Medulla oblongata (tissue), 1 donor: ENCODE measurements at regions not wholly inside any gene's neighbourhood (a gene's known extent, or its start where the extent isn't known, plus 50 kb on each side); places are given as distances from the start of the nearest gene placed in this dataset.
"Not testable (repeated sequence)": the region's sequence is repeated elsewhere in the genome, so short reads cannot be mapped to it uniquely, and the experiment has no call there.

Experiments used
- DNase-seq: peaks from one replicate; pipeline ENCODE4 v3.0.0-alpha.2; 2015; ENCODE audit errors: extremely low spot score

GRCh38 chr5:101751105-101751504, 545.0 kb downstream of the SLCO4C1 start:
- DNase-seq, result no peak

- DNase-seq, result not testable (repeated sequence)
Measured at GRCh38 chr5:101743000-101743399, 553.1 kb downstream of the SLCO4C1 start.

- DNase-seq, result no peak
Measured at GRCh38 chr5:101728933-101729332, 567.2 kb downstream of the SLCO4C1 start.

- DNase-seq, result no peak
Measured at GRCh38 chr5:101721543-101721942, 574.5 kb downstream of the SLCO4C1 start.

- DNase-seq, result no peak
Measured at GRCh38 chr5:101720033-101720432, 576.1 kb downstream of the SLCO4C1 start.

- no peak for DNase-seq
Measured at GRCh38 chr5:101717721-101718120, 578.4 kb downstream of the SLCO4C1 start.

GRCh38 chr5:101716941-101717340, 579.1 kb downstream of the SLCO4C1 start:
- no peak for DNase-seq

- DNase-seq, result not testable (repeated sequence)
Measured at GRCh38 chr5:101715790-101716189, 580.3 kb downstream of the SLCO4C1 start.

GRCh38 chr5:101689306-101689705, 606.8 kb downstream of the SLCO4C1 start:
- no peak for DNase-seq

- no peak for DNase-seq
Measured at GRCh38 chr5:101688156-101688555, 607.9 kb downstream of the SLCO4C1 start.

GRCh38 chr5:101687349-101687985, 608.6 kb downstream of the SLCO4C1 start:
- DNase-seq, result no peak

- no peak for DNase-seq
Measured at GRCh38 chr5:101686536-101687157, 609.4 kb downstream of the SLCO4C1 start.

- no peak for DNase-seq
Measured at GRCh38 chr5:101679816-101680215, 616.3 kb downstream of the SLCO4C1 start.

- DNase-seq, result peak; percentile 70
Measured at GRCh38 chr5:101678481-101679193, 617.4 kb downstream of the SLCO4C1 start.

GRCh38 chr5:101677961-101678360, 618.1 kb downstream of the SLCO4C1 start:
- no peak for DNase-seq

GRCh38 chr5:101676646-101677045, 619.4 kb downstream of the SLCO4C1 start:
- no peak for DNase-seq

GRCh38 chr5:101675510-101676219, 620.4 kb downstream of the SLCO4C1 start:
- DNase-seq, result no peak

- DNase-seq, result no peak
Measured at GRCh38 chr5:101673120-101673519, 623.0 kb downstream of the SLCO4C1 start.

GRCh38 chr5:101664071-101664791, 631.9 kb downstream of the SLCO4C1 start:
- no peak for DNase-seq

GRCh38 chr5:101663543-101663942, 632.5 kb downstream of the SLCO4C1 start:
- no peak for DNase-seq

GRCh38 chr5:101662263-101662662, 633.8 kb downstream of the SLCO4C1 start:
- DNase-seq, result no peak

GRCh38 chr5:101658433-101658832, 637.7 kb downstream of the SLCO4C1 start:
- DNase-seq, result no peak
